ENCODE measurements at regions not wholly inside any gene's neighbourhood (a gene's known extent, or its start where the extent isn't known, plus 50 kb on each side); places are given as distances from the start of the nearest gene placed in this dataset.

DNA sequence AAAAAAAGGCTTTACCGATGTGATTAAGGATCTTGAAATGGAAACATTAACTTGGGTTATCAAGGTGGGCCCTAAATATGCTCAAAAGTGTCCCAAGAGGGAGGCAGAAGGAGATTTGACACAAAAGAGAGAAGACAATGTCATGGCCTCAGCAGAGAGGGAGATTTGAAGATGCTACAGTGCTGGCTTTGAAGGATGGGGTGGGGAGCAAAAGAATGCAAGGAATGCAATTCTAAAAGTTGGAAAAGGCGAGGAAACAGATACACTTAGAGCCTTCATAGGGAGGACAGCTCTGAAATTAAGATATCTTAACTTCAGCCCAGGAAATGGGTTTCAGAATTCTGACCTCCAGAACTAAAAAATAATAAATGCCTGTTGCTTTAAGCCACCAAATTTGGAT lies 314.5 kb upstream of the CCDC54 start:
- no peak for DNase-seq

DNA sequence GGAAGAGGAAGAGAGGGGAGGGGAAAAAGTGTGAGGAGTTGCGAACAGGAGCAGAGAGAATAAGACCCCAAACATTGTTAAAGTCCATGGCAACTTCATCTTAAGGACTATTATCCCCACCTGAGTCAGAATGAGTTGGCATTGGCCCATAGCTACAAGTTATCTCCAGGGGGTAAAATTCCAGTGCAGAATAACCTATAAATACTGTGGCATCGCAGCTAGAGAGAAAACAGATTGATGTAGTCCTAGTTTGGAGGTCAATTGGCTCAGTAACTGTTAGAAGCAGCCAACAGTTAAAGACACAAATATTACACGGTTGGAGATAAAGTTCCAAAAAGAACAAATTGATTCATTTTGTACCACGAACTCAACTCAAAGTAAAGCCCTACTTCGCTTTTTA lies 313.9 kb upstream of the CCDC54 start:
- DNase-seq = no peak

DNA sequence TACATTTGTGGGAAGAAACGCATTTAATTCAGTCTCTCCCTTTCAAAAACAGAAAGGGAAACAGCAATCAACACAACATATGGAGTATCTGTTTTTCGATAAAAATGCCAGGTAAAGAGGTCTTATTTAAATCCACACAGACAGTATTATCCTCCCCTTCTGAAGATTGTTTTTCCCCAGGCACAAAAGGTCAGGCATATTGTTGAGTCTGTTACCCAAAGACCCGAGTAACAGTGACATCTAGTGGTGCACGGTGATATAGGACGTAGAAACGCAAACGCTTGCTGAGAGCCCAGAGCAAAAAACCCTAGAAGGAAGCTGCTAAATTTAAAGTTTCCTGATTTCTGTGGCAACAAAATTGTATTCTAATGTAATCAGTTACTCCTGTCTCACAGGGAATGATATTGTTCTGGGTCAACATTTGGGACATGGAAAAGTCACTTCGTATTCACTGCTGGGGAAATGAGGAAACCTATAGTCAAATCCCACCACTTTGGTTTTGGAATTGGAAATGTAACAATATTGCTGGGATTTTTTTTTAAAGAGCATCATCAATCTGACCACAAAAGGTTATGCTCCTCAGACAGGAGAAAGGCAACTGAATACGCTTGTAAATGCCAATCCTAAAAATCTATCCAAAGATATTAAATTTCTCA lies 312.7 kb upstream of the CCDC54 start:
- peak in 2 of 4 experiments; percentile 1 to 15 for DNase-seq

DNA sequence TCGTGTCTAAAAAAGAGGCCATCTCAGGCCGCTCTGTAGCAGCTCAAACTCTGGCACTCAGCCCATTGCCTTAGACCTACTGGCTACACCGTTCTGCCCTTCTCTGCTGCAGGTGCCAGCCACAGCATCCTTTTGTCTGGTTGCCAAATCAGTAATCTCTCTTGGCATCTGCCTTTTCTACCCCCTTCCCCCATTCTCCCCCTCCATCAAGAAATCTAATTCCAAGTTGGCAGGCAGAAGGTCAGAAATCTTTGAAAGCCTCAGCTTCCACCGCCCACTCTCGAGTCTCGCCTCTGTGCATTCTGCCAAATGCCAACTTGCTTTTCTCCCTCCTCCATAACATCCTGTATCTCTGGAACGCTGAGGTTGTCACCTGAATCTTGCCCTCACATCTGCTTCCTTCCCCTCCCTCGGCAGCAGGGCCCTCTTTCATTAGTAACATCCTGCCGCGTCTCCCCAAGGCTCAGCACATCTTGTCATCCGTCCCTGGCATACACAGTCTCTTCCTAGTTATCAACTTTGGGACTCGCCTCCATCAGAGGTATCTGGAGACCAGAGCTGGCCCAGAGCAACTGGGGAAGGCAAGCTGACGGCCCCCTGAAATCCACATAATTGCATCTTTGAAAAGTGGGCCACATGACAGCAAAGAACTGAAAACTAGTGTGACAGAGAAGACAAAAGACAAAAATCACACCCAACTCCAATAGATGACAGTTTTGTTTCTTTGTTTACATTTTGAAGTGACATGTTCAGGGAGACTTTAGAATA lies 312.0 kb upstream of the CCDC54 start:
- DNase-seq = no peak

DNA sequence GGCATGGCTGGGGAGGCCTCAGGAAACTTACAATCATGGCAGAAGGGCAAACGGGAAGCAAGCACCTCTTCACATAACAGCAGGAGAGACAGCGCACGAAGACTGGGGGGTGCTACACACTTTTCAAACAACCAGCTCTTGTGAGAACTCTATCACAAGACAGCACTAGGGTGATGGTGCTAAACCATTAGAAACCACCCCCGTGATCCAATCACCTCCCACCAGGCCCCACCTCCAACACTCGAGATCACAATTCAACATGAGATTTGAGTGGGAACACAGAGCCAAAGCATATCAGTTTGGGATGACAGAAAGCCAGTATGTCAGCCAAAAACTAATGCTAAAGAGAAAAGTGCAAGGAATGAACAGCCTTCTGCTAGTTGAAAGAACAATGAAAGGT lies 309.8 kb upstream of the CCDC54 start:
- no peak for DNase-seq

DNA sequence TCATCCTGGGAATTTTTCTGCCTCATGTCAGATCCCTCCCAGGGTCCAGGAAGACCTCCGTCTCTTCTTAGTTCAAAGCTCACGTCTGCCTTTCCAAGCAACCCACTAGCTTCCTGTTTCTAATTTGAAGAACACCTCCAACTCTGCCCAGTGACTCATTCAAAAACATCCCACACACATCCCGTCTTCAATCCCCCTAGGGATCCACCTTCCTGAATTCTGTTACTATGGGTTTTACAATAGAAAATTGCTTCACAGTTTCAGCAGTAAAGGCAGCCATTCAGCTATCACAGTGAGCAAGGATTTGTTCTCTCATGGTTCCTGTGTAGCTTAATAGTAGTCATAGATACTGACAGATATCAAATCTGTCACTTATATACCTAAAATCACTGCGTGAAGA lies 308.3 kb upstream of the CCDC54 start:
- no peak for DNase-seq

DNA sequence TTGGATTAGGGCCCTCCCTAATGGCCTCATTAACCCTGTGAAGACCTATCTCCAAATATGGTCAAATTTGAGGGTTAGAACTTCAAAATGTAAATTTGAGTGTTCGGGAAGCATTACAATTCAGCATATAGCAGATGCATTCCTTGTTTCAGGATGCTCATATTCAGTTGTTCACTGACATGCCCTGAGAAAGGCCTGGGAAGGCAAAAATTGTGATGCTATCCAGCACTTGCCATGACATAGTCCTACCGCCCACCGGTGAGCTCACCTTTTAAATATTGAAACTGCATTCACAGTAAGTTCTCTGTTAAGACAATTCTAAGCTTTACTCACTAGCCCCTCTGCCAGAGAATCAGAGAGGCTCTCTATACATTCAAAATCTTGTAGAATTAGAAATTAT lies 300.3 kb upstream of the CCDC54 start:
- no peak for DNase-seq

DNA sequence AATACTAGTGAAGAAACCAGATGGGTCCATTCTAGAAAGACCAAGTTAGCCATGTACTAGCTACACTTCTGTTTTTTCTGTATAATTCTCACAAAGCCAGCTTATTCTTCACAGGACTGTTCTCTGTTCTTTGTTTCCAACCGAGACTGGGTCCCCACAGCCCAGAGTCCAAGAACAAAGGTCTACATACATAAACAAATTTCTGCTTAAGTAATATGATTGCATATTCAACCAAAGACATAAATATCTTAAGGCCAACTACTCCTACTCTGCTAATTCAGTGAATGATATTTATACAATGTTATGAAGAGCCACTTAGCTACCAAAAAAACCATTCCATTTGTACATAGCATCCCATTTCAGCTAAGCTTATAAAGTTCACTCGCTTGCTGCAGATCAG lies 299.8 kb upstream of the CCDC54 start:
- no peak for DNase-seq

DNA sequence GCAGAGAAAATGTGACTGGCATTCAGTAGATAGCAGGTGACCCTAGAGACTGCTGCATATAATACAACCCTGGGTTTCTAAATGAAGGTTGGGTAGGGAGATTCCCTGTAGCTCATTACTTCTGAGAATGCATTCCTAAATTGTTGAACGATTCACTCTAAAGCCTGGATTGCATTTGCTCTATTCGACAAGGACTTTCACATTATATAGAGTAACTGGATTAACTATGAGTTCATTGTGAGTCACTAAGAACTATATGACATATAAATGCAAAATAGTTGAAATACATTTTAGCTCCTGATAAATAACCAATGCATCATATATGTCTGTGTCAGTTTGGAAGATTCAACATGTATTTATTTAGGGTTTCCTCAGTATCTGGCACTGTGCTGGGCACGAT lies 294.7 kb upstream of the CCDC54 start:
- DNase-seq = no peak

DNA sequence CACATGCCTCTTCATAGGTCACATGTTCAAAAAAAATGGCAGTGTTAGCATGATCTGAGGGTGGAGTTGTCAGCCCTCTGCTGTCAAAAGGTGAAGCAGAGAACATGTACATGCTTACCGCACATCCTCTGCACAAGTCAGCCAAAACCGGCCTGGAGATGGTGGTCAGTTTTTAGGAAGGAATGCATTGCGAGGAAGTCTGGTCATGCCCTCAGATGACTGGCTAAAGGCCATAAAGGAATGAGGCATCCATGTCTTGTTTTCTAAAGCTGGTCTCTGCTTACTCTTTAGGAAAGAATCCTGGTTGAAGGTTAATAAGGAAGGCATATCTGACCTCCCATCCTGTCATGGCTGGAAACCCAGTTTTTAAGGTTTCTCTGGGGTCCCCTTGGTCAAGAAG lies 292.0 kb upstream of the CCDC54 start:
- DNase-seq = no peak

DNA sequence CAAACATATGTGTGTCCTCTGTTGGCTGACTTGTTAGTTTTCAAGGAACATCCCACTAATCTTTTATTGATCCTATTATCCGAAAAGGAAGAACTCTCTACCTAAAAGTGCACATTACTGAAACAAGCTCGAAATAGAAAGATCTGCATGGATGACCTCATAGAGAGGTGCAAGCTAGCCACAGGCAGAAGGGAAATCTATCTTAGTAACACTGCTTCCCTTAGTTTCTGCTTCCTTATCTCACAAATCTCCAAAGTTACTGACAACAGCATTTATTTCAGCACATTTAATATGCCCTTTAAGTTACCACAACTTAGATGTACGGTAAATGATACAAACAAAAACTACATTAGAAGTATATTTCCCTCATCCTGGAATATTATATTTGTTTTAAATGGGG lies 285.1 kb upstream of the CCDC54 start:
- no peak for DNase-seq

DNA sequence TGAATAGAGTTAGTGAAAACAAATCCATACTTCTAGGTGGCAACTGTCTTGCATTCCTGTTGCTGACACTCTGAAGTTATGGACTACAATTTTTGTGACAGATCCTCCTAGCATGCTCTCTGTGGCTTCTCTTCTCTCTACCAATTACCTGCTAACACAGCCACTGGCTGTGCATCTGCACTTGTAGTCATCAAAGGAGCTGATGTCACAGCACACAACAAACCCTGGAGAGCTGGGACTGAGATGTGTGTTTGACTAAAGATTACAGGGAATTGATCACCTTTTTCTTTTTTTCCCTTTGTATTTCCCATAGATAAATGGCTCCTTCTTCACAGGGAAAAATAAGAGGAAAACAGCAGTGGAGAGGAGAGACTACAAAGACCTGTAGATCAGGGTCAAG lies 278.4 kb upstream of the CCDC54 start:
- DNase-seq = no peak

DNA sequence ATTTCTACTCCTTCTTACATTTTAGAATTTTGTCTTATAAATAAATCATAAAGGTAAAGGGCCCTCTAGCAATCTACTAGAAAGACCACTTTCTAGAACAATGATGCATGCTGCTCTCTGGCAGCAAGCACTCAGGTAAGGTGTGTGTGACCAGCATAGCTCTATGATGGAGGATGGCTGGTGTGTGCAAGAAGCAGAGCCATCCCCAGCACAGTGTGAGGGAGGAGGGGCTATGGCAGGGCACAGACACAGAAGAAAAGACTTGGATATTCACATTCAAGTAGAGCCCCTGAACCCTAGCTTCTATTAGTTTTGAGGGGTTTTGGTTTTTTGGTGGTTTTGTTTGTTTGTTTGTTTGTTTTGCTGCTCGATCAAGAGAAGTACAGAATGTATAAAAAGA lies 277.1 kb upstream of the CCDC54 start:
- DNase-seq = no peak

DNA sequence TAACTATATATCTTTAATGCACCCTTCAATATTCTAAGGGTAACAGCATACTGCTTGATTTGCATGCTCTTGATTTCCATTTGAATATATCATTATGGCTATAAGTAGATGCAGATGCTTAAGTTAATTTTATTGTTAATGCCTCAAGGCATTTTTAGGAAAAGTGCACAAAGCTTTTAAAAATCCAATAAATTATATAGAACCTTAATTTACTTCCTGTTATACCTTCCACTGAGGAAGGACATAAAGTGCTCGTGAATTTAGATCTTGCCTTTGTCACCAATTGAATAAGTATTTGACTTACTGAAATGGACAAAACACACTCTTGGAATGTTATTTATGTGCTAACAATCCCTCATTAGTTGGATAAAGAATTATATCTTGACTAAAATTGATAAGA lies 276.7 kb upstream of the CCDC54 start:
- no peak for DNase-seq

DNA sequence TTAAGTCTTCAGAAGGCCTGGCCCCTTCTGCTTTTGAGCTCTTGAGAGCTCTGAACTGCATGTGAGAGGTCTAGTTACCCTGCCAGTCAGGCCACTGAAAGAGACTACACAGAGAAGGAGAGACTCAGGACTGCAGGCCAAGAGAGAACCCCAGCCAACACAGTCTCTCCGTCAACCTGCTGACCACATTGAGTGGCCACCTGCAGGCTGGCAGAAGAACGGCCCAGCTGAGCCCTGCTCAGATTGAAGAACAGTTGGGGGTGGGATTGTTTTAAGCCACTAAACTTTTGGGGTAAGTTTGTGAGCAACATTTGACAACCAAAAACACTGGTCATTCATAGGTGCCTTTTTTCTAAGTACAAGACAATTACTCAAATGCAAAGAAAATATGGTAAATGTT lies 273.5 kb upstream of the CCDC54 start:
- DNase-seq = no peak

DNA sequence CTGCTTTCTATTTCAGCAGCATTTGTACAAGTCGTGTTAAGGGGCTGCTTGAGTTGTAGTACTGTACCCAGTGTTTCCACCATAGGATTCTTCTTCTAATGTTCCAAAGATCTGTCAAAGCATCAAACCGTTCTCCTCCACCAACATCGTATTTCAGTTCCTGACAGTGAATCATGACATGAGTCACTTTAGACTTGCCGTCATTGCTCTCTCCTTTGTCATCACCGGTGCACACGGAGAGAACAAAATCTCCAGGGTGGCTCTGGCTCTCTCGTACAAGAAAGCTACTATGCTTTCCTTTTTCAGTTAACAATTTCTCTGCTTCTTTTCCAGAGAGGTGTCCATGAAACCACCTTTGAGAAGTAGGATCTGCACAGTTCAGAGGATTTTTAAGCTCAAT lies 270.9 kb upstream of the CCDC54 start:
- no peak for DNase-seq

DNA sequence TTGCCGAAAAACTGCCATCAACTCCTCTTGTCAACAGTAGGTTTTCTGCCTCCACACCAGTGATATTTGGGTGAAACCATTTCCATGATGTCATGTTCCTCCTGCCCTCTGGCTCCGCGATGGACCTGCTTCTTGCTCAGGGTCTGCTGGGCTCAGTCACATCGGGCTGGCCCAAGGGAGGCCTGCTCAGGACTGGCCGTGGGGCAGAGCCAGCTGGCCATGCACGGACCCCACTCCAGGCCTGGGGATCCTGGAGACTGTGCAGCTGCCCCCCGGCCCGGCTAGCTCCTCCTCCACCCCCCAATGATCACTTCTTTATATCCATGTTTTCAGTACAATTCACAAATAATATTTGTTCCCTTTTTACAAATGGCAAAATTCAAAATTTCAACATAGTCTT lies 270.3 kb upstream of the CCDC54 start:
- no peak for DNase-seq

DNA sequence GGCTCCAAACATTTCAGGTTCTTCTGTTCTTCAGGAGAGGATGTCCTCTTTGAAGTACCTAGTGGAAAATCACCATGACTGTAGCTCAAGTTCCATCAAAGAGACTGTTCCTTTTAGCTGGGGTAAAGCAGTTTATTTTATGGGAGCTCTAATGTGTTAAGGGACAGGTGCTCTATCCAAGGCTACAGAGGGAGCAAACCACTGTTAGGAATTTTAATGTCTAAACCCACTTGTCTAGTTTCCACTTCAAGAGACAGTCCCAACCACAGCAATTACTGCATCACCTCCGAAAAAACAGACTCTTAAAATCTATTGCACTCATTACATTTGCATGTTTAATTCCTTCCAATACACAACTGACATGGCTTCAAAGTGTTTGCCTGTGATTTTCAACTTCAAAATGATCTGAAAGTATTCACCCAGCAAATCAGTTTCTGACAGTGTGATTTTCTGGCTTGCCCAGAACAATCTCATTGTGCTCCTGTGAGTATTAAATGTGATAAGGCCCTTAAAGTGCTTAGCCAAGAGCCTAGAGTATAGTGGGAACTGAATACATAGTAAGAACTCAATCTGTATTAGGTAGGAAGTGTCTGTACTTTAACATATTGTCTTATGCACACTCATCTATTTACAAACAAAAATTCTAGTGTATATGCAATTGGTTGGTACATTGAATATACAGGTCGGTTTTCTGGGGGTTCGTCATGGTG lies 266.5 kb upstream of the CCDC54 start:
- no peak for DNase-seq

DNA sequence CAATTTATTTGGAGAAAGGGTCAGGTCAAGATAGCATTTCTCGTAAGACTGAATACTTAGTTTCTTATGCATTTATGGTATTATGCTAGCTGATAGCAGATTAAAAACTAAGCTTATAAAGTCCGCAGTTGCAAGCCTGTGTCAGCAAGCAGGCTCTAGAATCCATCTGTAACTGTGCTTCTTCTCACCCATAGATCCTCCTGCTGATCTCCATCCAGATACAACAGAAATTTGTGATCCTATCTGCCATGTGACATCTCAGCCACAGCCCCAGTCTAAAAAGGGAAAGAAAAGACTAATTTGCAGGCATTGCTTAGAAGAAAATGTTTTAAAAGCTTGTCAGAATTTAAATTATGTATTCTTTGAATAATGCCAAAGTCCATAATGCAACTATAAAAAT lies 265.4 kb upstream of the CCDC54 start:
- DNase-seq = no peak

DNA sequence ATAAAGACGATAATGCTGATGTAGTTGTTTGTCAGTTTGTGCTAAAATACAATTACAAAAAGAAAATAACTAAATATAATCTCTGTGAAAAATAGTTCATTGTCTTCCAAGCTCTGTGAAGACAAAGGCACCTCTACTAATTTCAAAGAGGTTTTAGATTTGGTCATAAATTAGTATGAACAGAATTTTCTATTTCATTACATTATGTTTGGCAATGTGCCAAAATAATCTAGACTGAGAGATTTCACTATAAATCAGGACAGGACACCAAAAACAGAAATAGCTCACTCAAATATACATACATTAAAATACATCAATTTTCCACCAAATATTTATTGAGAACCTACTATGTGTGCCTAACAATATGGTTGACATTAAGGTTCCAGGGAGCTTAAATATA lies 264.9 kb upstream of the CCDC54 start:
- DNase-seq = no peak

DNA sequence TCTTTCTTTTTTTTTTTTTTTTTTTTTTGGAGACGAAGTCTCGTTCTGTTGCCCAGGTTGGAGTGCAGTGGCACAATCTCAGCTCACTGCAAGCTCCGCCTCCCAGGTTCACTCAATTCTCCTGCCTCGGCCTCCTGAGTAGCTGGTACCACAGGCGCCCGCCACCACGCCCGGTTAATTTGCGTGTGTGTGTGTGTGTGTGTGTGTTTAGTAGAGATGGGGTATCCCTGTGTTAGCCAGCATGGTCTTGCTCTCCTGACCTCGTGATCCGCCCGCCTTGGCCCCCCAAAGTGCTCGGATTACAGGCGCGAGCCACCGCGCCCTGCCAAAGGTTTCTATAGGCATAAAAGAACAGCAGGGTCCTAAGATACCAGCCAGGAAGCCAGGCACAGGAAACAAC lies 261.0 kb upstream of the CCDC54 start:
- DNase-seq = no peak

DNA sequence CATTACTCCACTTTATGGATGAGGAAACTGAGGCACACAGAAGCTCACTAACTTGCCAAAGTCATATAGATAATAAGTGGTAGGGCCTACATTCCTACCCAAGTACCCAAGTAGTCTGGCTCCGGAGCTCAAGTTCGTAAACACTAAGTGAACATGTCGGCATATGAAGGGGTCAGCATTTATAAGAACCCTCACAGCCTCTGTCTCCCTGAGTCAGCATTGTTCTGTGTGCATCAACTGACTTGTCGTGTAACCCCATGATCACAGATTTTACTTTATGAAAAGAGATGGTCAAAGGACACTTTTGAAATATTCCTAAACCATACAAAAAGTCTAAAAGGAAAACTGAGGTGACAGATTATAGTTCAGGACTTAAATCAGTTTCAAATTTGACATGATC lies 260.1 kb upstream of the CCDC54 start:
- no peak for DNase-seq

DNA sequence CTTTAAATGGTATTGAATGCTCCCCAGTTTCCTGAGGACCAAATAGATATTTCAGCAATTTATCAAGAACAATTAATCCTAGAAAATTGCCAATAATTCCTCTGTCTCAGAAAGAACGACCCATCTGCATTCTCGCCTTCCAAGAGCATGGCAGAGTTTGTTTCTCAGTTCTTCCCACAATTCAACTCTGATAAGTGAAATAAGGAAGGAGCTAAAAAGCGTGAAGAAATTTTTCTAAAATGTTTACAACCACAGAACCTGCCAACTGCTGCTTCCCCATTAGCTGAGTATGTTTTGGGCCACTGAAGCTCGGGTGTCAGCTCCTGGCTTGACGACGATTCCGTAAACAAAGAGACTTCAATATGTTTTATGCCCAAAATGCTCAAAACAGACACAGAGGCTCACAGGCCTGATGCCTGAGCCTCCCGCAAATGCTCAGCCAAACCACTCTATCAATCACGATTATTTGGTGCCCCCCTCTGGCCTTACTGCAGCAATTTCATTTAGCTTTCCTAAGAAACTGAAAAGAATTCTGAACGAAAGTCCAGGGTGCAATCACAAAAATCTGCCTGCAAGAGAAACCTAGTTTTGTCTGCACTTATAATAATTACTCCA lies 259.2 kb upstream of the CCDC54 start:
- DNase-seq = no peak

DNA sequence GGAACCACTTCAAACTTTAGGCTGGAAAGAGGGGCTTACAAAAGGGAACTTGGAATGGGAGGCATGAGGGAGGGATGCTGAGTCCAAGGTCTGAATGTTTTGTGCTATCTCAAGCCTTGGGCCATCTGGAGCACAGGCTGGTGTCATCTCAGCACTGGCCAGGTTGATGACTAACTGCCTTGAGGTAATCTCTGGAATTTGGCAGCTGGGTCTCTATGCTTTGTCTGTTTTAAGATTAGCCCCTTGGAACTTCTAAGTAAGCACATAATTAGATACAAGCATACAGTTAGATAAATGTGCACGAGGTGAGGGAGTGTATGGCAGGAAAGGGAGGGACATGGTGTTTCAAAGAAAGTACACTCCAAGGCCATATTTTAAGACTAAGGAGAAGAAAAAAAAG lies 252.4 kb upstream of the CCDC54 start:
- DNase-seq = no peak

All from activated naive CD4-positive, alpha-beta T cell (primary cell).